ENCODE measurements at regions not wholly inside any gene's neighbourhood (a gene's known extent, or its start where the extent isn't known, plus 50 kb on each side); places are given as distances from the start of the nearest gene placed in this dataset.

GRCh38 chr4:3374667-3375066 is 67.1 kb upstream of the HGFAC start:
- H2BK120ac ChIP-seq (ENCODE audit: low read depth, low read length): no peak overlapping the region
- no peak overlapping the region for H3K23ac ChIP-seq (ENCODE audit: low read length in 2 of 2)
- H2BK5ac ChIP-seq (ENCODE audit: low read depth, low read length, poor library complexity, severe bottlenecking): no peak overlapping the region
- H3K9me3 ChIP-seq (ENCODE audit: control insufficient read depth, low read length): no peaks in the 10 kb centered on the region
- H2AFZ ChIP-seq (ENCODE audit: low read depth, low read length): no peak overlapping the region
- H3K18ac ChIP-seq (ENCODE audit: low read depth in 1 of 2, low read length in 2 of 2): no peak overlapping the region
- H3K4me1 ChIP-seq (ENCODE audit: control insufficient read depth, insufficient read depth, low read depth, low read length): peaks cover 38% of the 10 kb centered on the region
- no peak overlapping the region for H3K27ac ChIP-seq (ENCODE audit: low read length, poor library complexity, severe bottlenecking)
- peaks cover 3 to 34% of the 10 kb centered on the region in 2 experiments for H3K36me3 ChIP-seq (ENCODE audit: control insufficient read depth in 1 of 2, insufficient read depth in 2 of 2, low read depth in 1 of 2, low read length in 2 of 2)
- H3K9ac ChIP-seq (ENCODE audit: low read length): no peak overlapping the region
- no peak overlapping the region for H3K4me3 ChIP-seq (ENCODE audit: insufficient read depth in 1 of 2, low read depth in 1 of 2, low read length in 2 of 2)
- no peak overlapping the region for H4K91ac ChIP-seq (ENCODE audit: low read length)
- no peaks in the 10 kb centered on the region for H3K27me3 ChIP-seq (ENCODE audit: control insufficient read depth in 1 of 2, insufficient read depth in 1 of 2, low read length in 2 of 2)
- no peak overlapping the region for H3K4me2 ChIP-seq (ENCODE audit: low read length, poor library complexity, severe bottlenecking)
- 96% methylated on average over 11 of the region's 11 CpGs for WGBS
- no peak overlapping the region for H4K8ac ChIP-seq (ENCODE audit: low read length)
- no peak overlapping the region for H2BK12ac ChIP-seq (ENCODE audit: low read length in 2 of 2)
- no peak overlapping the region for H3K4ac ChIP-seq (ENCODE audit: low read depth in 1 of 2, low read length in 2 of 2)
- H2AK5ac ChIP-seq (ENCODE audit: low read length, severe bottlenecking): no peak overlapping the region
- H3K14ac ChIP-seq (ENCODE audit: low read length in 2 of 2): no peak overlapping the region
- DNase-seq: no peak
- no peak overlapping the region for H2BK15ac ChIP-seq (ENCODE audit: low read depth, poor library complexity, severe bottlenecking)
- peaks cover 42% of the 10 kb centered on the region for H3K79me1 ChIP-seq (replicated peaks; ENCODE audit: low read length, poor library complexity, severe bottlenecking)

- peaks cover 3 to 39% of the 10 kb centered on the region in 2 experiments for H3K36me3 ChIP-seq (ENCODE audit: control insufficient read depth in 1 of 2, insufficient read depth in 2 of 2, low read depth in 1 of 2, low read length in 2 of 2)
- no peak overlapping the region for H3K18ac ChIP-seq (ENCODE audit: low read depth in 1 of 2, low read length in 2 of 2)
- no peak overlapping the region for H2BK12ac ChIP-seq (ENCODE audit: low read length in 2 of 2)
- 86% methylated on average over 7 of the region's 7 CpGs for WGBS
- no peak overlapping the region for H3K27ac ChIP-seq (ENCODE audit: low read length, poor library complexity, severe bottlenecking)
- H2BK120ac ChIP-seq (ENCODE audit: low read depth, low read length): no peak overlapping the region
- no peak overlapping the region for H3K4ac ChIP-seq (ENCODE audit: low read depth in 1 of 2, low read length in 2 of 2)
- no peak overlapping the region for H2AFZ ChIP-seq (ENCODE audit: low read depth, low read length)
- H3K23ac ChIP-seq (ENCODE audit: low read length in 2 of 2): no peak overlapping the region
- H2BK15ac ChIP-seq (ENCODE audit: low read depth, poor library complexity, severe bottlenecking): no peak overlapping the region
- no peak overlapping the region for H2BK5ac ChIP-seq (ENCODE audit: low read depth, low read length, poor library complexity, severe bottlenecking)
- peak; percentile 46 for DNase-seq
- peaks cover 33% of the 10 kb centered on the region for H3K4me1 ChIP-seq (ENCODE audit: control insufficient read depth, insufficient read depth, low read depth, low read length)
- H3K4me3 ChIP-seq (ENCODE audit: insufficient read depth in 1 of 2, low read depth in 1 of 2, low read length in 2 of 2): no peak overlapping the region
- peak overlapping the region; percentile 25 for H4K8ac ChIP-seq (ENCODE audit: low read length)
- no peak overlapping the region for H2AK5ac ChIP-seq (ENCODE audit: low read length, severe bottlenecking)
- H4K91ac ChIP-seq (ENCODE audit: low read length): no peak overlapping the region
- peaks cover 42% of the 10 kb centered on the region for H3K79me1 ChIP-seq (replicated peaks; ENCODE audit: low read length, poor library complexity, severe bottlenecking)
- H3K9me3 ChIP-seq (ENCODE audit: control insufficient read depth, low read length): peaks cover 10% of the 10 kb centered on the region
- no peak overlapping the region for H3K14ac ChIP-seq (ENCODE audit: low read length in 2 of 2)
- no peak overlapping the region for H3K9ac ChIP-seq (ENCODE audit: low read length)
- no peaks in the 10 kb centered on the region for H3K27me3 ChIP-seq (ENCODE audit: control insufficient read depth in 1 of 2, insufficient read depth in 1 of 2, low read length in 2 of 2)
- H3K4me2 ChIP-seq (ENCODE audit: low read length, poor library complexity, severe bottlenecking): no peak overlapping the region
These were observed 66.1 kb upstream of the HGFAC start for GRCh38 chr4:3375688-3376087.

GRCh38 chr4:3376266-3376665 is 65.5 kb upstream of the HGFAC start:
- Histone ChIP-seq H3K4me2 (ENCODE audit: low read length, poor library complexity, severe bottlenecking) (no peak overlapping the region), H3K9ac (ENCODE audit: low read length) (no peak overlapping the region), H3K4ac (ENCODE audit: low read depth in 1 of 2, low read length in 2 of 2) (no peak overlapping the region), H3K14ac (ENCODE audit: low read length in 2 of 2) (peak overlapping the region in 1 of 2 experiments; percentile 9), H3K23ac (ENCODE audit: low read length in 2 of 2) (no peak overlapping the region), H4K8ac (ENCODE audit: low read length) (peak overlapping the region; percentile 62), H2BK5ac (ENCODE audit: low read depth, low read length, poor library complexity, severe bottlenecking) (no peak overlapping the region), H2AFZ (ENCODE audit: low read depth, low read length) (no peak overlapping the region), H2BK15ac (ENCODE audit: low read depth, poor library complexity, severe bottlenecking) (no peak overlapping the region), H2BK12ac (ENCODE audit: low read length in 2 of 2) (no peak overlapping the region), H4K91ac (ENCODE audit: low read length) (no peak overlapping the region), H3K79me1 (replicated peaks; ENCODE audit: low read length, poor library complexity, severe bottlenecking) (peaks cover 42% of the 10 kb centered on the region), H2AK5ac (ENCODE audit: low read length, severe bottlenecking) (no peak overlapping the region), H3K36me3 (ENCODE audit: control insufficient read depth in 1 of 2, insufficient read depth in 2 of 2, low read depth in 1 of 2, low read length in 2 of 2) (peaks cover 3 to 39% of the 10 kb centered on the region in 2 experiments), H3K27ac (ENCODE audit: low read length, poor library complexity, severe bottlenecking) (no peak overlapping the region), H3K9me3 (ENCODE audit: control insufficient read depth, low read length) (peaks cover 10% of the 10 kb centered on the region), H3K4me1 (ENCODE audit: control insufficient read depth, insufficient read depth, low read depth, low read length) (peaks cover 30% of the 10 kb centered on the region), H3K18ac (ENCODE audit: low read depth in 1 of 2, low read length in 2 of 2) (no peak overlapping the region), H2BK120ac (ENCODE audit: low read depth, low read length) (no peak overlapping the region), H3K27me3 (ENCODE audit: control insufficient read depth in 1 of 2, insufficient read depth in 1 of 2, low read length in 2 of 2) (no peaks in the 10 kb centered on the region), H3K4me3 (ENCODE audit: insufficient read depth in 1 of 2, low read depth in 1 of 2, low read length in 2 of 2) (peak overlapping the region in 1 of 2 experiments; percentile 28)
- no peak for DNase-seq
- 96% methylated on average over 9 of the region's 10 CpGs for WGBS

GRCh38 chr4:3377557-3377956 is 64.2 kb upstream of the HGFAC start:
- no peak overlapping the region for H2AK5ac ChIP-seq (ENCODE audit: low read length, severe bottlenecking)
- H2BK5ac ChIP-seq (ENCODE audit: low read depth, low read length, poor library complexity, severe bottlenecking): no peak overlapping the region
- peaks cover 36% of the 10 kb centered on the region for H3K79me1 ChIP-seq (replicated peaks; ENCODE audit: low read length, poor library complexity, severe bottlenecking)
- H3K9ac ChIP-seq (ENCODE audit: low read length): no peak overlapping the region
- no peak overlapping the region for H2BK15ac ChIP-seq (ENCODE audit: low read depth, poor library complexity, severe bottlenecking)
- no peak overlapping the region for H3K4ac ChIP-seq (ENCODE audit: low read depth in 1 of 2, low read length in 2 of 2)
- peaks cover 3 to 33% of the 10 kb centered on the region in 2 experiments for H3K36me3 ChIP-seq (ENCODE audit: control insufficient read depth in 1 of 2, insufficient read depth in 2 of 2, low read depth in 1 of 2, low read length in 2 of 2)
- no peak overlapping the region for H3K4me3 ChIP-seq (ENCODE audit: insufficient read depth in 1 of 2, low read depth in 1 of 2, low read length in 2 of 2)
- H2BK12ac ChIP-seq (ENCODE audit: low read length in 2 of 2): no peak overlapping the region
- no peak overlapping the region for H2AFZ ChIP-seq (ENCODE audit: low read depth, low read length)
- no peak overlapping the region for H3K18ac ChIP-seq (ENCODE audit: low read depth in 1 of 2, low read length in 2 of 2)
- no peak for DNase-seq
- H3K4me2 ChIP-seq (ENCODE audit: low read length, poor library complexity, severe bottlenecking): no peak overlapping the region
- WGBS: 97% methylated on average over 6 of the region's 6 CpGs
- no peak overlapping the region for H3K14ac ChIP-seq (ENCODE audit: low read length in 2 of 2)
- no peak overlapping the region for H2BK120ac ChIP-seq (ENCODE audit: low read depth, low read length)
- no peaks in the 10 kb centered on the region for H3K27me3 ChIP-seq (ENCODE audit: control insufficient read depth in 1 of 2, insufficient read depth in 1 of 2, low read length in 2 of 2)
- no peak overlapping the region for H4K8ac ChIP-seq (ENCODE audit: low read length)
- peaks cover 19% of the 10 kb centered on the region for H3K4me1 ChIP-seq (ENCODE audit: control insufficient read depth, insufficient read depth, low read depth, low read length)
- H4K91ac ChIP-seq (ENCODE audit: low read length): no peak overlapping the region
- H3K27ac ChIP-seq (ENCODE audit: low read length, poor library complexity, severe bottlenecking): no peak overlapping the region
- H3K9me3 ChIP-seq (ENCODE audit: control insufficient read depth, low read length): peaks cover 10% of the 10 kb centered on the region
- H3K23ac ChIP-seq (ENCODE audit: low read length in 2 of 2): no peak overlapping the region

All from mesenchymal stem cell (in vitro differentiated cells and primary cell).